ENCODE measurements at regions not wholly inside any gene's neighbourhood (a gene's known extent, or its start where the extent isn't known, plus 50 kb on each side); places are given as distances from the start of the nearest gene placed in this dataset.

DNA sequence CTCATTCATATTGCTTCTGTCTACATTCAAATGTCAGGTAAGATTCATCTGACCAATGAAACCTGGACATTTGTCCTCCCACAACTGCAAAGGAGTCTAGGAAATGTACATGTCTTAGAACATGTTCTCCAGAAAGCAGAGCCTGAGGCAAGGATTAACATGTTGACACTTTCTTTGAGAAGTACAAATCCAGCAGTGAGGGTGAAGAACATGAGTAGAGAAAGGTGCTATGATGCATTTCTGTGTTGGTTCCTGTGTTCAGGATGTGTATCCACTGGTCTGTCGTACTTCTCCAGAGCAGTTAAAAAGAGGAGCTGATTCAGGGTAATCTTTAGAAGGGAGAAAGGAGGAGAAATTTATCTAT is 146.0 kb upstream of the AGR3 start:
- TF ChIP-seq, protein P1, sequence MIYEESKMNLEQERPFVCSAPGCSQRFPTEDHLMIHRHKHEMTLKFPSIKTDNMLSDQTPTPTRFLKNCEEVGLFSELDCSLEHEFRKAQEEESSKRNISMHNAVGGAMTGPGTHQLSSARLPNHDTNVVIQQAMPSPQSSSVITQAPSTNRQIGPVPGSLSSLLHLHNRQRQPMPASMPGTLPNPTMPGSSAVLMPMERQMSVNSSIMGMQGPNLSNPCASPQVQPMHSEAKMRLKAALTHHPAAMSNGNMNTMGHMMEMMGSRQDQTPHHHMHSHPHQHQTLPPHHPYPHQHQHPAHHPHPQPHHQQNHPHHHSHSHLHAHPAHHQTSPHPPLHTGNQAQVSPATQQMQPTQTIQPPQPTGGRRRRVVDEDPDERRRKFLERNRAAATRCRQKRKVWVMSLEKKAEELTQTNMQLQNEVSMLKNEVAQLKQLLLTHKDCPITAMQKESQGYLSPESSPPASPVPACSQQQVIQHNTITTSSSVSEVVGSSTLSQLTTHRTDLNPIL (CRISPR knock-in tag; IDR thresholded peaks at IDR 0.05; ENCODE audit: low read depth): no peak
- no peak for TF ChIP-seq ZNF565 (CRISPR knock-in tag; conservative IDR thresholded peaks at IDR 0.05; ENCODE audit: low read depth)
- no peak for ATAC-seq

DNA sequence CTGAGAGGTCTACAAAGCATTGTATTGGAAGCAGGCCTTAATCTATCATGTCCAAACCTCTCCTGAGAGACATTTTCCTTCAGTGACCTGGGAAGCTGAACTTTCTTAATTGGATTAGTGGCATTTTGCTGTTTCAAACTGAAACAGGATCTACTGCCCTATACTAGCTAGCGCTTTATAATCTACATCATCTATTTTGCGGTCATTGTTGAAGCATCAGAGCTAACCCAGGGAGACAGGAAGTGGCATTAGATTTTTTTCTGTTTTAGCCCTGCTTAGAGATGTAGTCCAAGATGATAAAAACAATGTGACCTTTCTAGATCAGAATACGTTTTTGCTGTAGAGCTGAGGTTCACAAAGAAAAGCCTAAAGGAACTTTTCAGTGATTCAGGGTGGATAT is 147.4 kb upstream of the AGR3 start:
- TF ChIP-seq OSR1 (CRISPR knock-in tag; IDR thresholded peaks at IDR 0.05) (no peak), ZNF565 (CRISPR knock-in tag; conservative IDR thresholded peaks at IDR 0.05; ENCODE audit: low read depth) (no peak), ZFP30 (CRISPR knock-in tag; IDR thresholded peaks at IDR 0.05) (no peak), SNAI2 (CRISPR knock-in tag; IDR thresholded peaks at IDR 0.05) (no peak), CSDC2 (CRISPR knock-in tag; IDR thresholded peaks at IDR 0.05) (no peak), TOX (CRISPR knock-in tag; IDR thresholded peaks at IDR 0.05; ENCODE audit: borderline replicate concordance) (no peak), BACH2 (CRISPR knock-in tag; IDR thresholded peaks at IDR 0.05; ENCODE audit: borderline replicate concordance) (no peak), ARNTL (CRISPR knock-in tag; IDR thresholded peaks at IDR 0.05; ENCODE audit: borderline replicate concordance, low read depth) (no peak), TCF4 (CRISPR knock-in tag; IDR thresholded peaks at IDR 0.05; ENCODE audit: borderline replicate concordance) (no peak), GLIS3 (CRISPR knock-in tag; IDR thresholded peaks at IDR 0.05) (no peak), ISL1 (CRISPR knock-in tag; IDR thresholded peaks at IDR 0.05) (no peak), ESRRG (CRISPR knock-in tag; IDR thresholded peaks at IDR 0.05) (no peak), PPARA (CRISPR knock-in tag; IDR thresholded peaks at IDR 0.05; ENCODE audit: borderline replicate concordance) (no peak)
- TF ChIP-seq, protein P2, sequence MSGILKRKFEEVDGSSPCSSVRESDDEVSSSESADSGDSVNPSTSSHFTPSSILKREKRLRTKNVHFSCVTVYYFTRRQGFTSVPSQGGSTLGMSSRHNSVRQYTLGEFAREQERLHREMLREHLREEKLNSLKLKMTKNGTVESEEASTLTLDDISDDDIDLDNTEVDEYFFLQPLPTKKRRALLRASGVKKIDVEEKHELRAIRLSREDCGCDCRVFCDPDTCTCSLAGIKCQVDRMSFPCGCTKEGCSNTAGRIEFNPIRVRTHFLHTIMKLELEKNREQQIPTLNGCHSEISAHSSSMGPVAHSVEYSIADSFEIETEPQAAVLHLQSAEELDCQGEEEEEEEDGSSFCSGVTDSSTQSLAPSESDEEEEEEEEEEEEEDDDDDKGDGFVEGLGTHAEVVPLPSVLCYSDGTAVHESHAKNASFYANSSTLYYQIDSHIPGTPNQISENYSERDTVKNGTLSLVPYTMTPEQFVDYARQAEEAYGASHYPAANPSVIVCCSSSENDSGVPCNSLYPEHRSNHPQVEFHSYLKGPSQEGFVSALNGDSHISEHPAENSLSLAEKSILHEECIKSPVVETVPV (CRISPR knock-in tag; IDR thresholded peaks at IDR 0.05): no peak
- TF ChIP-seq, protein P3, sequence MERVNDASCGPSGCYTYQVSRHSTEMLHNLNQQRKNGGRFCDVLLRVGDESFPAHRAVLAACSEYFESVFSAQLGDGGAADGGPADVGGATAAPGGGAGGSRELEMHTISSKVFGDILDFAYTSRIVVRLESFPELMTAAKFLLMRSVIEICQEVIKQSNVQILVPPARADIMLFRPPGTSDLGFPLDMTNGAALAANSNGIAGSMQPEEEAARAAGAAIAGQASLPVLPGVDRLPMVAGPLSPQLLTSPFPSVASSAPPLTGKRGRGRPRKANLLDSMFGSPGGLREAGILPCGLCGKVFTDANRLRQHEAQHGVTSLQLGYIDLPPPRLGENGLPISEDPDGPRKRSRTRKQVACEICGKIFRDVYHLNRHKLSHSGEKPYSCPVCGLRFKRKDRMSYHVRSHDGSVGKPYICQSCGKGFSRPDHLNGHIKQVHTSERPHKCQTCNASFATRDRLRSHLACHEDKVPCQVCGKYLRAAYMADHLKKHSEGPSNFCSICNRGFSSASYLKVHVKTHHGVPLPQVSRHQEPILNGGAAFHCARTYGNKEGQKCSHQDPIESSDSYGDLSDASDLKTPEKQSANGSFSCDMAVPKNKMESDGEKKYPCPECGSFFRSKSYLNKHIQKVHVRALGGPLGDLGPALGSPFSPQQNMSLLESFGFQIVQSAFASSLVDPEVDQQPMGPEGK (CRISPR knock-in tag; IDR thresholded peaks at IDR 0.05; ENCODE audit: borderline replicate concordance): no peak
- TF ChIP-seq, protein P1 (CRISPR knock-in tag; IDR thresholded peaks at IDR 0.05; ENCODE audit: low read depth): no peak
- no peak; the same call in 2 of the 3 replicates for ATAC-seq

DNA sequence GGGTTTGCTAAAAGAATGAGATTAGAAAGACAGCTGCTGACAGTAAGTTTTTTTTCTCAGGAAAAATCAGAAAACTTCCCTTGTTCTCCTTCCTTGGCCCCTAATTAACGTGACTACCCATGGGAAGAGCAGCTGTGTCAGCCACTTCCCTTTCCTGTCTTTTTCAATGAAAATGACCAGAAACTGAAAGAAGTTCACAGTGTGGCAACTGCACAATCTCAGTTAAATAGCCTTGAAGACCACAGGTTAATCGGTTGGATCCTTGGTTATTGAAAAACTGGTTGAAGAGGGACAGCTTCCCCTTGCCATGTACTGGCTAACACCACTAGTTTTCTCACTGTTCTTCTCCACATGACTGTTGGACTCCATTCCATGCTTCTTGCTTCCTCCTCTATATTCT is 148.8 kb upstream of the AGR3 start:
- no peak for TF ChIP-seq ZNF565 (CRISPR knock-in tag; conservative IDR thresholded peaks at IDR 0.05; ENCODE audit: low read depth)
- no peak for TF ChIP-seq TCF4 (CRISPR knock-in tag; IDR thresholded peaks at IDR 0.05; ENCODE audit: borderline replicate concordance)
- no peak for TF ChIP-seq ZC3H10 (CRISPR knock-in tag; IDR thresholded peaks at IDR 0.05)
- TF ChIP-seq RARB (CRISPR knock-in tag; IDR thresholded peaks at IDR 0.05): no peak
- TF ChIP-seq, protein P4, sequence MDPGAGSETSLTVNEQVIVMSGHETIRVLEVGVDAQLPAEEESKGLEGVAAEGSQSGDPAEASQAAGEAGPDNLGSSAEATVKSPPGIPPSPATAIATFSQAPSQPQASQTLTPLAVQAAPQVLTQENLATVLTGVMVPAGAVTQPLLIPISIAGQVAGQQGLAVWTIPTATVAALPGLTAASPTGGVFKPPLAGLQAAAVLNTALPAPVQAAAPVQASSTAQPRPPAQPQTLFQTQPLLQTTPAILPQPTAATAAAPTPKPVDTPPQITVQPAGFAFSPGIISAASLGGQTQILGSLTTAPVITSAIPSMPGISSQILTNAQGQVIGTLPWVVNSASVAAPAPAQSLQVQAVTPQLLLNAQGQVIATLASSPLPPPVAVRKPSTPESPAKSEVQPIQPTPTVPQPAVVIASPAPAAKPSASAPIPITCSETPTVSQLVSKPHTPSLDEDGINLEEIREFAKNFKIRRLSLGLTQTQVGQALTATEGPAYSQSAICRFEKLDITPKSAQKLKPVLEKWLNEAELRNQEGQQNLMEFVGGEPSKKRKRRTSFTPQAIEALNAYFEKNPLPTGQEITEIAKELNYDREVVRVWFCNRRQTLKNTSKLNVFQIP (CRISPR knock-in tag; IDR thresholded peaks at IDR 0.05; ENCODE audit: borderline replicate concordance, low read depth): no peak
- TF ChIP-seq SNAI2 (CRISPR knock-in tag; IDR thresholded peaks at IDR 0.05): no peak
- no peak for TF ChIP-seq PPARA (CRISPR knock-in tag; IDR thresholded peaks at IDR 0.05; ENCODE audit: borderline replicate concordance)
- ATAC-seq: no peak

DNA sequence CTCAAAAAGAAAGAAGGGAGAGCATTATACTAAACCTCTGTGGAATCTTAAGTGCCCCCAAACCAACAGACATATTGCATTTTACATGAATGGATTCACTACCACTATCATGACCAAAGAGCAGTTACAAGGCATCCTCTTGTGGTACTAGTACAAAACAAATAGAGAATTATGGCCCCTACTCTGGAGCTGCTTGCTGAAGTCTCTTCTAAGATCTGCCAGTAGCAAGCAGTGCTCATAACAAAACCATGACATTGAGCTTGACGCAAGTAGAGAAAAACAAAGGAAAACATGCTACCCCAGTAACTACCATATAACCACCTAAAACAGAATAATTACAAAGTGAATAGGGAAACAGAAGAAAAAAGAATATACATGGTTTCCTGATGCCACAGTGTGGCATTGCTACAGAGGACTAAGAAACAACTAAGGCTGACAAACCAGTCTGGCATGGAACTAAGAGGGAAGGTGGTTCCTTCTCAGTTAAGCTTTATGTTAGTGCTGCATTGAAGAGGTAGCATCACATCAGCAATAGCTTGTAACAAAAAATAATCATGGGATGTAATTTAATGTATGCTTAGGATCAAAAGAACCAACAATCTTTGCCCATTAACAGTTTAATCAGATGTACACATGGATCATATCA is 150.2 kb upstream of the AGR3 start:
- no peak for TF ChIP-seq ZFP30 (CRISPR knock-in tag; IDR thresholded peaks at IDR 0.05)
- no peak for TF ChIP-seq ZNF70 (CRISPR knock-in tag; IDR thresholded peaks at IDR 0.05)
- TF ChIP-seq, protein P2 (CRISPR knock-in tag; IDR thresholded peaks at IDR 0.05): no peak
- no peak for TF ChIP-seq ZNF8 (CRISPR knock-in tag; IDR thresholded peaks at IDR 0.05)
- no peak for TF ChIP-seq RARB (CRISPR knock-in tag; IDR thresholded peaks at IDR 0.05)
- TF ChIP-seq, protein P5, sequence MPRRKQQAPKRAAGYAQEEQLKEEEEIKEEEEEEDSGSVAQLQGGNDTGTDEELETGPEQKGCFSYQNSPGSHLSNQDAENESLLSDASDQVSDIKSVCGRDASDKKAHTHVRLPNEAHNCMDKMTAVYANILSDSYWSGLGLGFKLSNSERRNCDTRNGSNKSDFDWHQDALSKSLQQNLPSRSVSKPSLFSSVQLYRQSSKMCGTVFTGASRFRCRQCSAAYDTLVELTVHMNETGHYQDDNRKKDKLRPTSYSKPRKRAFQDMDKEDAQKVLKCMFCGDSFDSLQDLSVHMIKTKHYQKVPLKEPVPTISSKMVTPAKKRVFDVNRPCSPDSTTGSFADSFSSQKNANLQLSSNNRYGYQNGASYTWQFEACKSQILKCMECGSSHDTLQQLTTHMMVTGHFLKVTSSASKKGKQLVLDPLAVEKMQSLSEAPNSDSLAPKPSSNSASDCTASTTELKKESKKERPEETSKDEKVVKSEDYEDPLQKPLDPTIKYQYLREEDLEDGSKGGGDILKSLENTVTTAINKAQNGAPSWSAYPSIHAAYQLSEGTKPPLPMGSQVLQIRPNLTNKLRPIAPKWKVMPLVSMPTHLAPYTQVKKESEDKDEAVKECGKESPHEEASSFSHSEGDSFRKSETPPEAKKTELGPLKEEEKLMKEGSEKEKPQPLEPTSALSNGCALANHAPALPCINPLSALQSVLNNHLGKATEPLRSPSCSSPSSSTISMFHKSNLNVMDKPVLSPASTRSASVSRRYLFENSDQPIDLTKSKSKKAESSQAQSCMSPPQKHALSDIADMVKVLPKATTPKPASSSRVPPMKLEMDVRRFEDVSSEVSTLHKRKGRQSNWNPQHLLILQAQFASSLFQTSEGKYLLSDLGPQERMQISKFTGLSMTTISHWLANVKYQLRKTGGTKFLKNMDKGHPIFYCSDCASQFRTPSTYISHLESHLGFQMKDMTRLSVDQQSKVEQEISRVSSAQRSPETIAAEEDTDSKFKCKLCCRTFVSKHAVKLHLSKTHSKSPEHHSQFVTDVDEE (CRISPR knock-in tag; IDR thresholded peaks at IDR 0.05): no peak
- TF ChIP-seq ISL1 (CRISPR knock-in tag; IDR thresholded peaks at IDR 0.05): no peak
- TF ChIP-seq BACH2 (CRISPR knock-in tag; IDR thresholded peaks at IDR 0.05; ENCODE audit: borderline replicate concordance): no peak
- TF ChIP-seq ZNF565 (CRISPR knock-in tag; conservative IDR thresholded peaks at IDR 0.05; ENCODE audit: low read depth): no peak
- no peak for ATAC-seq

Measured in SK-N-SH treated with all-trans-retinoic acid at 6 μM for 48 hours (cell line).